ENCODE measurements at regions not wholly inside any gene's neighbourhood (a gene's known extent, or its start where the extent isn't known, plus 50 kb on each side); places are given as distances from the start of the nearest gene placed in this dataset.
"Not testable (repeated sequence)": the region's sequence is repeated elsewhere in the genome, so short reads cannot be mapped to it uniquely, and the experiment has no call there.

DNA sequence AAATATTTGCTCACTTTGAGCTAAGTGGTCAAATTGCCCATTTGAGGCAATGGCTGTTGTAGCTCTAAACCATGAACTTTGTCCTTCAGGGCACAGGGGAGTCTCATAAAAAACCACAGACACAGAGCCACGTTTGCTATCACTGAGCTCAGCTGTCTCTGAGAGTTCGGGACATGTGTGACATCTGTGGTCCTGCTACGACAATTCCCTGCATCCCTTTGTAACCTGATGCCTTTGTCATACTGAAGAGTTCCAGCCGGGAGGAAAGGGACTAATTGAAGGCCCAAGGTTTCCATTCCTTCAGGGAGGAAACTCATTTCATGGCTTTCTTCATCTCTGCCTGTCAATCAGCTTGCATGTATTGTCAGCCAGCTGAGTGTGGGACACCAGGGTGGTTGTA is 599.4 kb upstream of the CDH5 start:
- no peak for DNase-seq (ENCODE audit: low read depth)

DNA sequence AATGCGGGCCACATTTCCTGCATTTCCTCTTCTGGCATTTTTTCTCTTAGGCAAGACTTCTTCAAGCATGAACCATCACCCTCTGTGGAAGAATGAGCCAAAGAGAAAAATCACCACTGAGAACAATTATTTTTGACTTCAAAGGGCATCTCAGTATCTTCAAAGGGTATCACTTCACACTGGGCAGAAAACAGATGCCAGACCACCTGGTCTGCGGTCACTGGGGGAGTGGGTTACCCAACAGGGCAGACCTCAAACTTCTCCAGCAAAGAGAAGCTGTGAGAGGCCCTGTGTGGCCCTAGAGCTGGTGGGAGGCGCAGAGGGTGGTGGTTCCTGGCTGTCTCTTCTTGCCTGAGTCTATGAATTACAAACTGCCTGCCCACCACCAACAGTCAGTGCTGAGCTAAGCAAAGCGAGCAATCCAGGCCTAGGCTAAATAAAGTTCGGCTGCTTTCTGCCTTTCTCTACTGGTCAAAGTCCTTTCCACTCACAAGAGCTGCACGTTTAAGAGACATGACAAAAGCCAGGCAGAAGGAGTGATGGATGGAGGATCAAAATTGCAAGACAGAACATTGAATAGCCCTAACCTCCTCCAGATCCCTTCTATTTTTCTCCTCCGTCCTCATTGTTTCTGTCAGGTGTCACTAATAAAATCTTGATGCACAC is 602.7 kb upstream of the CDH5 start:
- no peak for DNase-seq (ENCODE audit: low read depth)

DNA sequence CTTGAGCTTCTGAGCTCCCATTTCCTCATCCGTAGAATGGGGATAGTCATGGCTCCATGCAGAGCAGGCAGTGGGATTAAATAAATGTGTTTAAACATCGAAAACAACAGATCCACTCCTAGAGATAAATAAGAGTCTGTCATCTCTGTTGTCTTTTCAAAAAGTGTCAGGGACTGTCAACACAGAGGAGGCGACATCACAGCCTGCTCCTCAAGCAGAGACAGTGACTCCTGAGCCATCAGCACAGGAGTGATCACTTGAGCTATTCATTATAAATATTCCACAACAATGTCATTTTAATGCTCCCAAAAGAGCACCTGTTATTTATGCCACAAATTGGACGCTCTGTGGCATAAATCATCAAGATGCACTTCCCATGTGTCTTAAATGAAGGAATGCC is 605.6 kb upstream of the CDH5 start:
- DNase-seq (ENCODE audit: low read depth) = no peak

DNA sequence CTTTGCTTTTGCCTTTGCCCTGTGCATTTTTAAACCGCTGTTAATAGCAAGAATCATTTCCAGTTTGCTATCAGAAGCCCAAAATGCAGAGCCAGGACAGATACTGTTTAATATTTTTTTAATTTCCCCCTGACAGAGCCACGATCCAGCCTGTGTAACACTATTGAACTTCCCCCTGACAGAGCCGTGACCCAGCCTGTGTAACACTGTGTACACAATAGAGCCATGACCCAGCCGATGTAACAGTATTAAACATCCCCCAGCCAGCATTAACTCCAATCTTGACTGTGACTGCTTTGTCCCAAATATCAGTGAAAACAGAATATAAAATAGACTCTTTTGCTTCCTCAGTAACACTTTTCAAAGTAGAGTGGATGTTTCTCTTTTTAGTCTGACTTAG is 607.9 kb upstream of the CDH5 start:
- no peak for DNase-seq (ENCODE audit: low read depth)

DNA sequence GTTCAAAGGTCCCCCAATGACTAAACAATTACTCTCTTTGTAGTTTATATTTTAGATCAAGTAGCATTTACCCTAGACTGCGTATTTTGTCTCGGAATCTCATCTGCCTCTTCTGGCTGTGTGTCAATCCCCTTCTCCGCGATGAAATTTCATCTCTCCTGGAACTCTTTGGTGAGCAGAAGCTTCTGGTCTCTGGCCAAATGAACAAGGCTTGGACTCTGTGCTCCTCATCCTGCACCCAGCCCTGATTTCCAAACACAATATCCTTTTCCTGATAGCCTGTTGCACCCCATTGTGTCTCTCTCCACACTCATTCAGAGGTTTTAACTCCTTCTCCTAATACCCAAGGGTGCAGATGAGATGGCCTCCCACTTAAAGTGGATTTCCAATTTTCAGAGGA is 609.4 kb upstream of the CDH5 start:
- DNase-seq (ENCODE audit: low read depth) = no peak

DNA sequence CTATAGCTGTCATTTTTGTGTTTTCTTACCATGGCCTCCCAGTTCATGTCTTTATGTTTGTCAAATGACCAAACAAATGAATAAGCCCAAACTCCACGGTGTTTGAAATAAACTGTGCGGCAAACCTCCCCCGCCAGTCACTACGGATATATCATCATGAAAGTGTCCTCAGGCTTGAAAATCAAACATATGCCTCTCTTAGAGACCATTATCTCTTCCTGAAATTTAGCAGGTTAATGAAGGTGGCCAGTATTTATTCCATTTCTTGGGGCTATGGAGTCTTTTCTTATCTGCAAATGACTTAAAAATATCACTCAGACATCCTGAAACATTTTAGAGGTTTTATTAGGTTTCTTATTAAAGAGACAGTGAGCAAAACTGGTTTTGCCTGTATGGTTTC is 610.3 kb upstream of the CDH5 start:
- no peak for DNase-seq (ENCODE audit: low read depth)

DNA sequence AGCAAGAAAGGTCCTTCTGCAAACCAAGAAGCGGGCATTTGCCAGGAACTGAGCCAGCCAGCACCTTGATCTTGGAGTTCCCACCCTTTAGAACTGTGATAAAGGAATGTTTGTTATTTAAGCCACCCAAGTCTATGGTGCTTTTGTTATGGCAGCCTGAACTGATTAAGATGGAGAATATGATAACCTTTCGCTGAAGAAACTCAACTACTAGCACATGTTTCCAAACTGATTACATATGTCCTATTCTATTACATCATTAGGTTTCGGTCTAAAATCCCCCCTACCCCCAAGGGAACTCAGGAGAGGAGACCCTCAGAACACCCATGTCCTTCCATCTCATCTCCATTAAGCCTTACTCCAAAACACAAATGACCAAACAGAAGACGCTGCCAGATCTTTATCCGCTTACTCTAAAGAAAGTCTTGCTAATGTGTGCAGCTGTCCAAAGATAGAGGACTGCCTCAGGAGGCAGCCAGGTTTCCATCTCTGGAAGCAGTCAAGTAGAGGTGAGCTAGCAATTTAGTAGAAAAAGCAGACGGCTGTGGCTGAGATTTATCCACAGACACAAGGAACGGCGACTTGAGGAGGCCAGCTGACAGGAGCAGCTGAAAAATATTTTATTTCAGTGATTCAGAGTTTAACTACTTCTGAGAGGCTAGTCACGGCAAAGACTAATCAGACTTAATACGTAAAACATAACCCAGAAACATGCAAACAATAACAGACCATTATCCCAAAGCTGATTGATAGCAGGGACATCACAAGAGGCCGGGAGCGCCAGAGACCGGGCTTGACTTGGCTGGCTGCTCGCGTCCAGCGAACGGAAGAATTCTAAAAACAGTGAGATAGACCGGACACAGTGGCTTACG is 611.4 kb upstream of the CDH5 start:
- no peak for DNase-seq (ENCODE audit: low read depth)

DNA sequence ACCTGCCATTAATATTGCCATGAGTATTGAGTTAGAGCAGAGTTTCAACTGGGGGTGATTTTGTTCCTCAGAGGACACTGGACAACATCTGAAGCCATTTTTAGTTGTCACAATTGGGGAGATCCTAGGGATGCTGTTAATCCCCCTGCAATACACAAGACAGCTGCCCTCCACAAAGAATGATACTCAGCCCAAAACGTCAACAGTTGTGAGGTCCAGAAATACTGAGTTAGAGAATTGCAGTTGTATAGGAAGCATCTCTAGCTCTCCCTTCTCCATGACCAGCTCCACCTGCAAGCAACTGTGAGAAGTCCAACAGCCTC is 614.0 kb upstream of the CDH5 start:
- DNase-seq (ENCODE audit: low read depth) = no peak

DNA sequence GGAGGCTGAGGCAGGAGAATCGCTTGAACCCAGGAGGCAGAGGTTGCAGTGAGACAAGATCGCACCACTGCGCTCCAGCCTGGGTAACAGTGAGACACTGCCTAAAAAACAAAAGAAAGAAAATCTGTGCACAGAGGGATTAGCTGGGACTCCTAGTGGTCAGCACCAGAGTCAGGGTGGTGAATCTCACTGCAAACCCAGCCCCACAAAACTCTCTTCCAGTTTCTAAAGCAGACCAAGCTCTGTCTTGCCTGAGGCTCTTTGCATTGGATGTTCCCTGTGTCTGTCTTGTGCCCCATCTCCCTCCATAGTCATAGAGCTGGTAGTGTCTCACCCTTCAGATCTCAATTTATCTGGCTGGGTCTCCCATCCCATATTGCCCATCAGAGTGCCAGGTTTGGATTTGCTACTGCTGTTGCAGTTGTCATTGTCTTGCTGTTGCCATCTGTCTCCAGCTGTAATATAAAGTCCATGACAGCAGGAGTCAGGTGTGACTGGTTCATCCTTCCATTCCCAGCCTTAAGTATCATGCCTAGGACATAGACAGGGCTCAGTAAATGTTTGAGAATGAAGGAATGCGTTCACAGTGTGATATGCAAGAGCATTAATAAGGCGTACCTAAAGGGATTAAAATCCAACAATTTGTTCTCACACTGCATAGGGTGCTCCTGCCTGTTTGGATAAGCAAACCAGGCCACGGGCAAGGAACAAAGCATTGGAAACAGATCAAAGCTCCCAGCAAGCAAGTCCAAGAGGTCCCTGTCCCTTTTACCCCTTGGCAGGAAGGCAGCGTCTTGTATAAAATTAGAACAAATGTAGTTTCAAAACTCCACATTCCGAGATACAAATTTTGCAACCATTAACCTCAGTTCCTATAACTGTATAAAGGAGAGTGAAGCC is 614.6 kb upstream of the CDH5 start:
- DNase-seq (ENCODE audit: low read depth) = no peak

DNA sequence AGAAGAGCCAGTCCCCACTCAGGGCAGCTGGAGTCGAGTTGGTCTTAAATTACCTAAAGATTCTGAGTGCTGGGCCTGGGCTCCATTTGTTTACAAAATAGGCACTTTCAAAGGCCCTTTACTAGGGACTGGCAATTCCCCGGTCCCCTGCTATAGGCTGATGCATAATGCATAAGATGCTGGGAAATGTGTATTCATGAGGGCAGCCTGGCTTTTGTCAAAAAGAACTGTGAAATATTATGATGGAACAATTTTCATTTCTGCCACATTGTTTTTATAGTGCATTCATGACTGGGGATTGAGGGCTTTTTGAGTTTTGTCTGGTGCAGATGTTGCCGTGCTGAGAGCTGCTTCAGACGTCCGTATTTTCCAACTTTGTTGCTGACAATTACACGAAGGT is 617.0 kb upstream of the CDH5 start:
- no peak for DNase-seq (ENCODE audit: low read depth)

DNA sequence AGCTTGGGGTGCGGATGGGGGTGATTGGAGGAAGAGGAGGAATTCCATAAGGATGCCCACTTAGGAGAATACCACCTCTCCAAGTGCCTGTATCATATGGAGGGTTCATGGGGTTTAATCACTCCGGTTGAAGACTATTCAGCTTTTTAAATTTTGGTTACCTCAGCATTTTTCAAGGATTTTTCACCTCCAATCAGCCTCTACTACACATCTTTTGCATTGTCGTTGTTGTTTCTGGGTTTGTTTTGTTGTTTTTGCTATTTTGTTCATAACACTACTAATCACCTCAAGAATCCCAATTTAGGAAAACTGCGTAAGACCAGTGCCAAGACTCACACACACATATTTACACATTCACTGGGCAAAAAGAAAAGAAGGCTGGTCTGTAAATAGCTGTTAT is 619.5 kb upstream of the CDH5 start:
- no peak for DNase-seq (ENCODE audit: low read depth)

DNA sequence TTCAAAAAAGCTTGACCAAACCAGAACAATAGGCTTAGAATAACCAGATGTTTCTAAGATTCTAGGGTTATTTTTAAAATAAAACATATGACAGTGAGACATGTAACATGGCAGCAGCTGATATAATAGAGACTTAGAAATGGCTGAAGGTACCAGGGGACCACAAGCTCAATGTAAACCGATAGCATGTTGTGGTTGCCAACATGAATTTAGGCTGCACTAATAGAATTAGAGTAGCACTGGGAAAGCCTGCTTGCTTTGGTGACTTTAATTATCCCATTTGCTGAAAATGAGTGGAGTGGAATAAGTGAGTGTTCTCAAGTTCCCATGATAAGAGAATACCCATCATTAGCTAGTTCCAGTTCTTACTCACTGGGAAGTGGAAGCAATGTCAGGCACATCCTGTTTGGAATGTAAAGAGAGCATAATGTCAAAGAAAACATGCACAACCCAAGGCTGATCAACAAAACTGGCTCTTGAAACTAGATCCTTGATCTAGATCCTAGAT is 621.2 kb upstream of the CDH5 start:
- no peak for DNase-seq (ENCODE audit: low read depth)

DNA sequence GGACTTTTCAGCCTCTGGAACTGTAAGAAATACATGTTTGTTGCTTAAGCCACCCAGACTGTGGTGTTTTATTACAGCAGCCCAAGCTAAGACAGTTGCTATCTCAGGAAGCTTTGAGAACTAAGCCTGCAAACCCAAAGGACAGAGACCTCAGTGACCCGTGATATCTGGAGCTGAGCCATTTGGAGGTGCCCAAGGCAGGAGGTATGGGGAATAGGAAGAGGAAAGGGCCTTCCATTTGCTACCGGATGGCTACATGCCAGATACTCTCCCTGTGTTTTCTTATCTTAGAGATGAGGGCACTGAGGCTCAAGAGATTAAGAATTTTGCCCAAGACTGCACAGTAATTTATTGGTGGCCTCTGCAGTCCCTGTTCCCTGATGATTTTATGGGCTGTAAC is 622.1 kb upstream of the CDH5 start:
- no peak for DNase-seq (ENCODE audit: low read depth)

DNA sequence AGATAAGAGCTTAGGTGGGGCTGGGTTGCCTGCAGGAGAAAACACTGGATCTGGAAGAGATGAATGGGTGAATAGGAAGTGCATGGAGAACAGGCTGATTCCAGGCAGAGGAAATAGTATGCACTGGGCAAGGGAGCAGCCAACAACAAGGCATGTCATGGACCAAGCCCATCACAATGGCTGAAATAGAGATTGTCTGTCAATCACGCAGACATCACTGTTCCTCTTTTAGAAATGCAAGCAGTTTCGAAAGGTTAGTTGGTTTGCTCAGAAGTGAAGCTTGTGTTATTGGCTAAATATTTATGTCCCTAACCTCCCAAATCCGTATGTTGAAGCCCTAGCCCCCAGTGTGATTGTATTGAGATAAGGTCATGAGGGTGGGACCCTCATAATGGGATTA is 621.7 kb upstream of the CDH11 start:
- no peak for DNase-seq (ENCODE audit: low read depth)

DNA sequence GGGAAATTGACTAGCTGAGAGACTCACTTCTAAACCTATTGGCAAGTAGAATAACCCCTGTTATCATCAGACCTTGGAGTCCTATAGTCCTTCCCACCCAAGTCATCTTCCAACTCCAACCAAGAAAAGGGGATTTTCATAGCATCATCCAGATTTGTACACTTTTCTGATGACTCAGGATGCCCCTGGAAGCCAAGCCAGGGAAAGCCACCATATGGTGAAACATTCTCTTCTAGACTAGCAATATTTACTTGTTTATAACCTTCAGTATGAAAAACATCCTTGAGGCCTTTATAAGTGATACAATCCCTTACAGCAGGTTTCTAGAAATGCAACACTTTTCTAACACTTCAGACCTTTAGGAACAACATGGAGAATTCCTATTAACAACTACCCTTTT is 618.8 kb upstream of the CDH11 start:
- no peak for DNase-seq (ENCODE audit: low read depth)

DNA sequence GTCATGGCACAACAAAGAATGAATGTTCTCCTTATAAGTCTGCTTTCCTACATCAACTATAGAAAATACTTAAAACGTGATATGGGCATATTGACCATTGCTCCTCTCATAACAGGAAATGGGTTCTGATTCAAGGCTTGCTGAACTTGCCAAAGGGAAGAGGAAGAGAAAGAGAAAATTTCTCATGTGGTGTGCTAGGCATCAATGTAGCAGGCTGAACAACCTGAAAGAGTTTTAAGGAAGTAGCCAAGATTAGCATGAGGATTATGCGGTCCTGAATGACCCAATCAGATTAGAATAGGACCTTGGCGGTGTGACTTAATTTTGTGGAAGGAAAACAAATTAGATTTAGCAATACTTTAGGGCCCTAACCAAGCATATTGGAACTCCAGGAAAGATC is 617.7 kb upstream of the CDH11 start:
- DNase-seq (ENCODE audit: low read depth) = no peak

DNA sequence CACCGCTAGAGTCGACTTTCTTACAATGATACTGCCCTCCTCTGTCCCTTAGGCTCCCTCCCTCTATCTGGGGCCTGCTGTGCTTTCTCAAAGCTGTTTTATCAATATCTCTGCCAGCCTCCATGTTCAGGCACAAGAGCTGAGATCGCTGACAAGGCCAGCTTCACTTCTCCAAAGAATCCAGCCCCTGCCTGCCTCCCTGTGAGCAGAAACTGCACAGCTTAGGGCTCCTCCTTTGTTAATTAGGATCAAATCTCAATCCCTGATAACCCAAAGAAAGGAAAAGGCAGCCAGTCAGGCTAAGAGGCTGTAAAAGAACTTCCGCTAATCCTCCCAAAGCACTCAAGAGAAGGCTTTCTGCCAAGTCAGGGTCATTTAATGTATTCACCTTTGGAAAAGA is 616.0 kb upstream of the CDH11 start:
- DNase-seq (ENCODE audit: low read depth) = no peak

DNA sequence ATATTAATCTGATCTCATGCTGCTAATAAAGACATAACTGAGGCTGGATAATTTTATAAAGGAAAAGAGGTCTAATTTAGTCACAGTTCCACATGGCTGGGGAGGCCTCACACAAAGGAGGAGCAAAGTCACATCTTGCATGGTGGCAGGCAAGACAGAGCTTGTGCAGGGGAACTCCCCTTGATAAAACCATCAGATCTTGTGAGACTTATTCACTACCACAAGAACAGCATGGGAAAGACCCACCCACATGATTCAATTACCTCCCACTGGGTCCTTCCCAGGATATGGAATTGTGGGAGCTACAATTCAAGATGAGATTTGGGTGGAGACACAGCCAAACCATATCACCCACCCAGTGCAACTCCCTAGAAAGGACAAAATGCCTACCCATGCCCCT is 613.8 kb upstream of the CDH11 start:
- not testable (repeated sequence) for DNase-seq (ENCODE audit: low read depth)

DNA sequence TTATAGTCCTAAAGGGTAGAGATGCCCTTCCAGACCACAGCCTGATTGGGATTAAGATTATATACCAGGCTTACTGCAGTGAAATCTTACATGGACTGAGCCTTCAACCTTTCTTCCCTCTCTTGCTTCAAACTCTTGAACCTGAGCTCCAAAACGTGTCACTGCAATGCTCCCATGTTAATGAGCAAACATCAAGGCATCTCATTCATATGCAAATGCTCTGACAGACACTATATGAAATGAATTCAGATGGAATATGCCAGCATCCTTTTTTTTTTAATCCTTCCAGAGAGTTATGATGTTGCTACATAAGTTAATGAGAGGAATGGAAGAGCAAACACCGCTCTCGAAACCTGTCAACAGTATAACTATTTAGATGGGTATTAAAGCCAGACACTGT is 611.9 kb upstream of the CDH11 start:
- DNase-seq (ENCODE audit: low read depth) = no peak

DNA sequence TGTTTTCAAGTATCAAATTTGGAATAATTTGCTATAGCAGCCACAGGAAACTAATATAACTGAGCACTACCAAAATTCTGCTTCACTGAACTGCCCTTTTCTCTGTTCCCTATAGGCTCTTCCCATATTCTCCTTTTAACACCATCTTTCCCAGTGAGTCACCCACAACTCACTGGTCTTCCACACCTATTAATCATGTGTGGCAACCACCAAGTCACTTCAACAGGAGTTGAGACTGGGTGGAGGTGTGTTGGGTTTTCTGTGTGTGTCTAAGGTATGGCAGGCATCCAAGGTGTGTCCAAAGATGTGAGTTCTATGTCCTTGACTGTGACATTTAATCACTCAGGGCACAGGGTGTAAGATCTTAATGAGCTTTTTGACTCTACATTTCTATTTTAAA is 610.0 kb upstream of the CDH11 start:
- no peak for DNase-seq (ENCODE audit: low read depth)

DNA sequence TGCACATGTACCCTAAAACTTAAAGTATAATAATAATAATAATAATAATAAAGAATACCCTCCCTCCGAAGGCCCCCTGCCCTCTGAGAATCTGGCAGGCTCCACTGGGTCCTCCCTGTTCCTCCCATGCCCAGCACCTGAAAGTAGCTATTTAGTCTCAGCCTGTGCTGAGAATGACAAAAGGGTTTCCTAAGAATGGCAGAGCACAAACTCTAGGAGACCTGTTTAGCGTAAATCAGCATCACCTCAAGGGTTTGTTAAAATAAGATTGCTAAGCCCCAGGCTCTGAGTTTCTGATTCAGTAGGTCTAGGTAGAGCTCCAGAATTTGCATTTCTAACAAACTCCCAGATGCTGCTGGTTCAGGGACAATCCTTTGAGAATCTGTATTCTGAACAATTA is 606.8 kb upstream of the CDH11 start:
- no peak for DNase-seq (ENCODE audit: low read depth)

DNA sequence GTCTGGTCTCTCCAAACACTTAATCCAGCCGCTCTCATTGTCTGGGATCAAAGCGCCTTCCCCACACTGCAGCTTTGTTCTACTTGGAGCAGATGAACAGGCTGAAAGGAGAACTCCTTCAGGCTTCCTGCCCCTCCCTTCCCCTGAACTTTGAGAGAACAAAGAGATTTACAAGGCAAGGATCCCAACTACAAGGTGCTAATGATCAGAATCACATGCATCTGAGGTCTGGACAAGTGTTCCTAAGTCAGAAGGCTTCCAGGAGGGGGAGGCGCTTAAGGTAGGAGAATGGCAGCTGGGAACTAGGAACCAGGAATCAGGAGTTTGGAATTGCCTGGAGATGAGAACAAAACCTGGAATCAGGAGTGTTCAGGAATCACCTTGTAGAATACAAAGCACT is 606.3 kb upstream of the CDH11 start:
- no peak for DNase-seq (ENCODE audit: low read depth)
